Tibial artery (tissue), 4 donors: ENCODE measurements at regions not wholly inside any gene's neighbourhood (a gene's known extent, or its start where the extent isn't known, plus 50 kb on each side); places are given as distances from the start of the nearest gene placed in this dataset.
"Not testable (repeated sequence)": the region's sequence is repeated elsewhere in the genome, so short reads cannot be mapped to it uniquely, and the experiment has no call there.

Experiments
- DNase-seq, 2 donors: peaks; one replicate each; pipeline ENCODE4 v3.0.0-alpha.2; 2019
- H3K27ac ChIP-seq, 2 donors: fragments of 200-600 bp; sonication (generic) in 1 of 2; 1 replicate in 1 of 2; 2 replicates in 1 of 2; pipeline ENCODE4 v1.5.1; 2018 to 2019; ENCODE audit warnings: mild to moderate bottlenecking in 1 of 2
- H3K27me3 ChIP-seq, 2 donors: fragments of 200-600 bp; sonication (generic) in 1 of 2; one replicate each; pipeline versions ENCODE4 v1.5.1 to v1.6.0; 2016 to 2019
- H3K36me3 ChIP-seq, 3 donors: fragments of 200-600 bp; sonication (generic) in 2 of 3; one replicate each; pipeline ENCODE4 v1.5.1; 2016 to 2019; ENCODE audit warnings: mild to moderate bottlenecking in 2 of 3
- H3K4me1 ChIP-seq, 4 donors: fragments of 200-600 bp; sonication (generic) in 2 of 4; 1 replicate in 3 of 4; 2 replicates in 1 of 4; pipeline ENCODE4 v1.5.1; 2016 to 2019
- H3K4me3 ChIP-seq, 2 donors: fragments of 200-600 bp; sonication (generic) in 1 of 2; 1 replicate in 1 of 2; 2 replicates in 1 of 2; pipeline ENCODE4 v1.5.1; 2018 to 2019; ENCODE audit warnings: mild to moderate bottlenecking in 2 of 2
- H3K9me3 ChIP-seq, 3 donors: fragments of 200-600 bp; sonication (generic) in 1 of 3; one replicate each; pipeline ENCODE4 v1.5.1; 2016 to 2019
- CTCF ChIP-seq, 2 experiments: fragments of 200-600 bp in 1 of 2; fragments of 450-650 bp in 1 of 2; IDR thresholded peaks; one replicate each; pipeline ENCODE4 v1.5.1; 2017 to 2019; ENCODE audit warnings: antibody characterized with exemption in 2 of 2, mild to moderate bottlenecking in 1 of 2, moderate library complexity in 1 of 2
- intact Hi-C: fragments of 100-400 bp; cut with DNase I; formaldehyde crosslinking; loops from one replicate; pipeline ENCODE4 v1.15.0; 2023; ENCODE audit warnings: low total_unique reads

DNA sequence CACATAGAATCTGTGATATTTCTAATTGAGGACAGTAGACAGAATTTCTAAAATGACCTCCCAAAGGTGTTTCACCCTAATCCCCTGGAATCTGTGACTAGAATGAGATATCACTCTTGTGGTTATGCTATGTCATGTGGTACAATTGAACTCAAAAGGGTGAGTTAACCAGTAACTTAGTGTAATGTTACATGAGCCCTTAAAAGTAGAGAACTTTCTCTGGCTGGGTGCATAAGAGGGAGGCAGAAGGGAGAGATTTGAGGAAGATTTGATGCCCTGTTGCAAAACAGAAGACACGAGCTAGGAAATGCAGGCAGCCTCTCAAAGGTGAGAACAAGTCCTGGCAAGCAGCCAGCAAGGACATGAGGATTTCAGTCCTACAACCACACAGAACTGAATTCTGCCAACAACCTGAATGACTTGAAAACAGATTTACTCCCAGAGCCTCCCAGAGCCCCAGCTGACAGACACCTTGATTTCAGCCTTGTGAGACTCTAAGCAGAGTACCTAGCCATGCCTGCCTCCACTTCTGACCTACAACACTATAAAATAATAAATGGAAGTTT lies 160.3 kb downstream of the MTHFS start:
- no peaks in the 10 kb centered on the region for H3K36me3 ChIP-seq
- TF ChIP-seq CTCF (IDR thresholded peaks at IDR 0.05): no peak
- DNase-seq: no peak
- H3K4me3 ChIP-seq: no peak overlapping the region
- H3K4me1 ChIP-seq: no peaks in the 10 kb centered on the region
- H3K27ac ChIP-seq: no peak overlapping the region
- intact Hi-C loops: no loop called here
- no peaks in the 10 kb centered on the region for H3K9me3 ChIP-seq
- H3K27me3 ChIP-seq: no peaks in the 10 kb centered on the region

- TF ChIP-seq CTCF (IDR thresholded peaks at IDR 0.05): no peak
- no peak for DNase-seq
- intact Hi-C loops: no loop called here
These were observed 158.7 kb downstream of the MTHFS start for GRCh38 chr15:79738143-79738542.

DNA sequence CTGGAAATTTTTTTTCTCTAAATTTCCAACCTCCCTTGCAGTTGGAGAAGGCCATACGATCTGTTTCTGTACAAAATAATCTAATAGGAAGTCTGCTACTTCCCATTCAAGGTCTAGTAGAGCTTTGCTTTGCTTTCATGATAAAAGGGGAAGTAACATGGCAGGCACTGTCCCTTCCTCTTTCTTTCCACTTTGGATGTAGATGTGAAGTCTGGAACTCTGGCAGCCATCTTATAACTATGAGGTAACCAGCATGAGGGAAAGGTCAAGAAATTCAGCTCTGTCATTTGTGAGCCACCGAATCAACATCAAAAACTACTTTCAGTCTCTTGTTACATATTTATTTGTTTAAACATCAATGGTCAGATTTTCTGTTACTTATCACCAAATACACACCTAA lies 156.3 kb downstream of the MTHFS start:
- intact Hi-C loops: no loop called here
- no peaks in the 10 kb centered on the region for H3K36me3 ChIP-seq
- H3K27me3 ChIP-seq: no peaks in the 10 kb centered on the region
- no peaks in the 10 kb centered on the region for H3K9me3 ChIP-seq
- H3K4me3 ChIP-seq: no peak overlapping the region
- H3K27ac ChIP-seq: no peak overlapping the region
- no peak for DNase-seq
- H3K4me1 ChIP-seq: no peaks in the 10 kb centered on the region
- no peak for TF ChIP-seq CTCF (IDR thresholded peaks at IDR 0.05)

More at GRCh38 chr15:79738143-79738542, 158.7 kb downstream of the MTHFS start:
- Histone ChIP-seq H3K9me3 (no peaks in the 10 kb centered on the region), H3K27ac (no peak overlapping the region), H3K27me3 (no peaks in the 10 kb centered on the region), H3K36me3 (no peaks in the 10 kb centered on the region), H3K4me3 (no peak overlapping the region), H3K4me1 (no peaks in the 10 kb centered on the region)

- DNase-seq: no peak
- Histone ChIP-seq H3K36me3 (no peaks in the 10 kb centered on the region), H3K9me3 (no peaks in the 10 kb centered on the region), H3K4me3 (no peak overlapping the region), H3K27me3 (no peaks in the 10 kb centered on the region), H3K27ac (no peak overlapping the region), H3K4me1 (no peaks in the 10 kb centered on the region)
- TF ChIP-seq CTCF (IDR thresholded peaks at IDR 0.05): no peak
- intact Hi-C loops: no loop called here
These were observed 153.8 kb downstream of the MTHFS start for GRCh38 chr15:79743032-79743431.

GRCh38 chr15:79744485-79744884 lies 152.3 kb downstream of the MTHFS start:
- DNase-seq, intact Hi-C loops, H3K36me3 ChIP-seq, H3K27ac ChIP-seq, H3K4me3 ChIP-seq, H3K9me3 ChIP-seq, H3K4me1 ChIP-seq, H3K27me3 ChIP-seq: not testable (repeated sequence)

- Histone ChIP-seq H3K4me3 (no peak overlapping the region), H3K36me3 (no peaks in the 10 kb centered on the region), H3K27ac (no peak overlapping the region), H3K9me3 (peaks cover 0 to 3% (median 0%) of the 10 kb centered on the region in 3 donors), H3K27me3 (no peaks in the 10 kb centered on the region), H3K4me1 (no peaks in the 10 kb centered on the region)
- DNase-seq: no peak
- intact Hi-C loops: no loop called here
- TF ChIP-seq CTCF (IDR thresholded peaks at IDR 0.05): no peak
These were observed 140.4 kb downstream of the MTHFS start for GRCh38 chr15:79756365-79756764.
